GM21526 (cell line): ENCODE measurements at regions not wholly inside any gene's neighbourhood (a gene's known extent, or its start where the extent isn't known, plus 50 kb on each side); places are given as distances from the start of the nearest gene placed in this dataset.
A peak's percentile ranks its signal among the peaks of the same experiment; 100 is the strongest.

ENCODE experiments used
- ATAC-seq: cut with Tn5 transposase; IDR thresholded peaks from one replicate; pipeline ENCODE4 v1.9.1; 2021; ENCODE audit warnings: moderate library complexity; ENCODE audit not compliant: unreplicated experiment, low FRiP score

GRCh38 chr18:79625195-79625923 lies 54.2 kb upstream of the CTDP1 start:
- ATAC-seq, result peak; percentile 73

- ATAC-seq, result no peak
These were observed 53.6 kb upstream of the CTDP1 start for GRCh38 chr18:79625924-79626561.

- ATAC-seq, result no peak
These were observed 52.5 kb upstream of the CTDP1 start for GRCh38 chr18:79626905-79627749.

- no peak for ATAC-seq
These were observed 51.8 kb upstream of the CTDP1 start for GRCh38 chr18:79627750-79628294.

GRCh38 chr18:79628416-79629248 lies 51.0 kb upstream of the CTDP1 start:
- no peak for ATAC-seq

- ATAC-seq, result no peak
These were observed 50.4 kb upstream of the CTDP1 start for GRCh38 chr18:79629249-79629558.

- no peak for ATAC-seq
These were observed 50.0 kb upstream of the CTDP1 start for GRCh38 chr18:79629606-79630005.
